GM12891 (cell line): ENCODE measurements at regions not wholly inside any gene's neighbourhood (a gene's known extent, or its start where the extent isn't known, plus 50 kb on each side); places are given as distances from the start of the nearest gene placed in this dataset.

Experiments
- DNase-seq: peaks from one replicate; pipeline ENCODE4 v3.0.0; 2011; ENCODE audit warnings: low spot score; ENCODE audit not compliant: insufficient read length
- FAIRE-seq: peaks from 2 replicates; lab custom pipeline; 2011; peaks lifted over from hg19 to GRCh38; lab: Jason Lieb, UNC
- PAX5 ChIP-seq: IDR thresholded peaks from 2 replicates; pipeline ENCODE4 v1.6.1; 2011; ENCODE audit warnings: low read length, moderate library complexity, mild to moderate bottlenecking; ENCODE audit not compliant: insufficient read depth, severe bottlenecking
- POLR2A ChIP-seq: IDR thresholded peaks from 2 replicates; pipeline ENCODE4 v1.6.1; 2011; ENCODE audit warnings: low read depth, low read length, control low read depth
- POLR2AphosphoS5 ChIP-seq: IDR thresholded peaks from 2 replicates; pipeline ENCODE4 v1.6.1; 2011; ENCODE audit warnings: low read depth, low read length, control low read depth
- POU2F2 ChIP-seq: IDR thresholded peaks from 2 replicates; pipeline ENCODE4 v1.6.1; 2011; ENCODE audit warnings: low read depth, mild to moderate bottlenecking, control low read depth, low read length, moderate library complexity
- SPI1 ChIP-seq: IDR thresholded peaks from 2 replicates; pipeline ENCODE4 v1.6.1; 2011; ENCODE audit warnings: low read depth, low read length, control low read depth
- TAF1 ChIP-seq: IDR thresholded peaks from 2 replicates; pipeline ENCODE4 v1.6.1; 2011; ENCODE audit warnings: low read depth, low read length, control low read depth

DNA sequence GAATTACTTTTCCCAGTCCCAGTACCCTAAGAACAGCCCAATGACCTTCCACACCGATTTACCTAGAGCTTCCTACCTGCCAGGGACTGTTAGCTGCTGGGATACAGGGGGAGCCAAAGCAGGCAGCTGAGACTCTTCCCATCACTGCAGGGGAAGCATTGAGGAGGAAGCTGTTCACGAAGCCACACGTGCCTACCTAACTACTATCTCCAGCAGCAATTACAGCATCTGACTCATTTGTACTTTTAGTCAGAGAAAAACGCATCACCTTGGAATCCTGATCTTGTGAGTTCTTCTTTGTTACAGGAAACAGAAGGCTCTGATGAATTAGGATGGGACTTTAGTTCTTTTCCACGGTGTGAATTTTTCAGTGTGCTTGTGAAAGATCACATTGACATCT, 113.7 kb upstream of the DHX40 start:
- DNase-seq = no peak
- no peak for FAIRE-seq
- no peak for TF ChIP-seq PAX5
- TF ChIP-seq POLR2A = no peak
- TF ChIP-seq POLR2AphosphoS5 = no peak
- TF ChIP-seq SPI1 = no peak
- no peak for TF ChIP-seq POU2F2
- no peak for TF ChIP-seq TAF1

- FAIRE-seq (no peak), DNase-seq (no peak)
- TF ChIP-seq POLR2AphosphoS5 = no peak
- TF ChIP-seq TAF1 = no peak
- TF ChIP-seq POLR2A = no peak
- no peak for TF ChIP-seq POU2F2
- TF ChIP-seq PAX5 = no peak
- TF ChIP-seq SPI1 = no peak
Observed at GRCh38 chr17:59454633-59455105, 110.7 kb upstream of the DHX40 start.

DNA sequence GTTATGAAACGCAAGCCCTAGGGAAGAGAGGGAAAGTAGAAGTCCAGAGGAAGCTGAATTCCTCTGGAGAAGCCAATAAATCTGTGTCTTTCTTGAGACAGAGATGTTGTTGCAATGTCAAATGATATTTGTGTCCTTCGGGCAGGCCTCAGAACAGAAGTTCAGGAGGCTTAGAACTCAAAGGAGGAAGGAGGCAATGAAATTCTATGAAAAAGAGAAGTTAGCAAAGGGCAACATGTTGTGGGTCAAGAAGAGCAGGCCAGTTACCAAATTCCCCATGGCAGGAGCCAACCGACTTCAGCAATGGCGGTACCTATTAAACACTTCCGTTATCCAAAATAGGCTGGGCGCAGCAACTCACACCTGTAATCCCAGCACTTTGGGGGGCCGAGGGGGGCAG, 109.0 kb upstream of the DHX40 start:
- DNase-seq (no peak), FAIRE-seq (no peak)
- TF ChIP-seq POLR2A (no peak), TAF1 (no peak), POLR2AphosphoS5 (no peak)

GRCh38 chr17:59456923-59457615, 108.3 kb upstream of the DHX40 start:
- no peak for FAIRE-seq
- no peak for DNase-seq
- TF ChIP-seq POU2F2 (no peak), PAX5 (no peak), SPI1 (no peak), POLR2A (no peak), POLR2AphosphoS5 (no peak), TAF1 (no peak)

DNA sequence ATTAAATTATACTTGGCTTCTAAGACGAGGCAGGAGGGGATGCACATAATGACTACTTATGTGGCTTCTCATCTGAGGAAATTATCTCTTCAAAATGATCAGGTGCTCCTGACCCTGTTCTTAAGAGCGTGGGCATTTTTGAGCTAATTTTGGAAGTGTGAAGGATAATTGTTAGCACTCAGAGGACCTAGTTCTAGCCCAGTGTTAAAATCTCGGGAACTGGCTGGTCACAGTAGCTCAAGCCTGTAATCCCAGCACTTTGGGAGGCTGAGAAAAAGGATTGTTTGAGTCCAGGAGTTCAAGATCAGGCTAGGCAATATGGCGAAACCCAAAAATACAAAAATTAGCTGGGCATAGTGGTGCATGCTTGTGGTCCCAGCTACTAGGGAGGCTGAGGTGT, 103.0 kb upstream of the DHX40 start:
- no peak for FAIRE-seq
- no peak for TF ChIP-seq PAX5
- TF ChIP-seq POLR2AphosphoS5 = no peak
- TF ChIP-seq POLR2A = no peak
- no peak for TF ChIP-seq TAF1
- TF ChIP-seq POU2F2 = no peak
- no peak for TF ChIP-seq SPI1
- DNase-seq = no peak

GRCh38 chr17:59464246-59464645, 101.2 kb upstream of the DHX40 start:
- FAIRE-seq = no peak
- TF ChIP-seq TAF1 (no peak), POLR2AphosphoS5 (no peak), PAX5 (no peak), POLR2A (no peak), POU2F2 (no peak), SPI1 (no peak)
- DNase-seq = no peak

GRCh38 chr17:59465949-59466307, 99.5 kb upstream of the DHX40 start:
- TF ChIP-seq PAX5 = no peak
- TF ChIP-seq POLR2A = no peak
- no peak for TF ChIP-seq SPI1
- no peak for TF ChIP-seq POLR2AphosphoS5
- no peak for TF ChIP-seq TAF1
- no peak for FAIRE-seq
- DNase-seq = no peak

- TF ChIP-seq POU2F2 (no peak), POLR2AphosphoS5 (no peak)
- DNase-seq = no peak
Observed at GRCh38 chr17:59466946-59467801, 98.2 kb upstream of the DHX40 start.

DNA sequence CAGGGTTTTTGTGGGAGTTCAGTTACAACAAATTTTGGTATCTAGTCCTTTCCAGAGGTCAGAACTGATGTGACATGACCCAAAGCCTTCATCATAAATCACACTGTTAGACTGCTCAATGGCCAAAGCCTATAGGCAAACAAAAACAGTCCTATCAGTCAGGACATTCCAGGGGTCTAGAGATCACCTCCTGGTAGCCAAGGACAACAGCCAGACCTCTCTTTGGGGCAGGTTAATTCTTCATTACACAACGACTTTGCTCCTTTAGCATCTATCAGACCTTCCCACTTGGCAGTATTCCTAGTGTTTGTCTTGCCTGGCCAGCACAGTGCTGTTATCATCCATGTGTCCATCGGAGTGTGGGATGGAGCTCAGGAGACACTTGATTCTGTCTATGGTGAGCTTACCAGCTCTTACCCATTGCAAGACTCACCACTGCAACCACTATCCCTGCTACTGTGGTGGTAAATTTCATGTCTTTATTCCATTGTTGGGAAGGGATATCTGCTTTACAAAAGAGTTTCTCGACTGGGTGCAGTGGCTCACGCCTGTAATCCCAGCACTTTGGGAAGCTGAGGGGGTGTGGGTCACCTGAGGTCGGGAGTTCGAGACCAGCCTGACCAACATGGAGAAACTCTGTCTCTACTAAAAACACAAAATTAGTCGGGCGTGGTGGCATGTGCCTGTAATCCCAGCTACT, 95.5 kb upstream of the DHX40 start:
- DNase-seq (no peak), FAIRE-seq (no peak)
- TF ChIP-seq PAX5 = no peak
- TF ChIP-seq POLR2A = no peak
- no peak for TF ChIP-seq TAF1
- no peak for TF ChIP-seq POLR2AphosphoS5
- TF ChIP-seq SPI1 = no peak
- TF ChIP-seq POU2F2 = no peak

More at GRCh38 chr17:59466946-59467801, 98.2 kb upstream of the DHX40 start:
- no peak for FAIRE-seq
